ENCODE measurements at regions not wholly inside any gene's neighbourhood (a gene's known extent, or its start where the extent isn't known, plus 50 kb on each side); places are given as distances from the start of the nearest gene placed in this dataset.

- Histone ChIP-seq H3K4me3 (ENCODE audit: low read length) (no peak overlapping the region), H3K9me3 (replicated peaks; ENCODE audit: low read length) (no peaks in the 10 kb centered on the region), H3K9ac (ENCODE audit: low read depth, low read length) (no peak overlapping the region), H3K4me2 (ENCODE audit: low read length) (no peak overlapping the region), H3K27me3 (ENCODE audit: control insufficient read depth, insufficient read depth, low read length) (no peaks in the 10 kb centered on the region), H3K36me3 (ENCODE audit: insufficient read depth, low read length) (no peaks in the 10 kb centered on the region), H3K4me1 (ENCODE audit: control insufficient read depth, insufficient read depth, low read length) (peaks cover 12% of the 10 kb centered on the region)
Measured at GRCh38 chr21:41110161-41110560, 57.8 kb upstream of the BACE2 start.

GRCh38 chr21:41110664-41111063, 57.3 kb upstream of the BACE2 start:
- H3K36me3 ChIP-seq (ENCODE audit: insufficient read depth, low read length), result no peaks in the 10 kb centered on the region
- H3K9me3 ChIP-seq (replicated peaks; ENCODE audit: low read length), result no peaks in the 10 kb centered on the region
- H3K4me3 ChIP-seq (ENCODE audit: low read length), result no peak overlapping the region
- no peak overlapping the region for H3K9ac ChIP-seq (ENCODE audit: low read depth, low read length)
- H3K4me1 ChIP-seq (ENCODE audit: control insufficient read depth, insufficient read depth, low read length), result peaks cover 12% of the 10 kb centered on the region
- no peaks in the 10 kb centered on the region for H3K27me3 ChIP-seq (ENCODE audit: control insufficient read depth, insufficient read depth, low read length)
- H3K4me2 ChIP-seq (ENCODE audit: low read length), result no peak overlapping the region

- Histone ChIP-seq H3K27me3 (ENCODE audit: control insufficient read depth, insufficient read depth, low read length) (no peaks in the 10 kb centered on the region), H3K9me3 (replicated peaks; ENCODE audit: low read length) (no peaks in the 10 kb centered on the region), H3K36me3 (ENCODE audit: insufficient read depth, low read length) (no peaks in the 10 kb centered on the region), H3K9ac (ENCODE audit: low read depth, low read length) (no peak overlapping the region), H3K4me3 (ENCODE audit: low read length) (no peak overlapping the region), H3K4me2 (ENCODE audit: low read length) (no peak overlapping the region), H3K4me1 (ENCODE audit: control insufficient read depth, insufficient read depth, low read length) (peaks cover 12% of the 10 kb centered on the region)
Measured at GRCh38 chr21:41111681-41112080, 56.3 kb upstream of the BACE2 start.

GRCh38 chr21:41112740-41113692, 54.9 kb upstream of the BACE2 start:
- peak overlapping the region; percentile 59 for H3K4me3 ChIP-seq (ENCODE audit: low read length)
- no peaks in the 10 kb centered on the region for H3K36me3 ChIP-seq (ENCODE audit: insufficient read depth, low read length)
- H3K9ac ChIP-seq (ENCODE audit: low read depth, low read length), result peak overlapping the region; percentile 44
- H3K4me2 ChIP-seq (ENCODE audit: low read length), result peak overlapping the region; percentile 75
- H3K4me1 ChIP-seq (ENCODE audit: control insufficient read depth, insufficient read depth, low read length), result peaks cover 12% of the 10 kb centered on the region
- no peaks in the 10 kb centered on the region for H3K9me3 ChIP-seq (replicated peaks; ENCODE audit: low read length)
- H3K27me3 ChIP-seq (ENCODE audit: control insufficient read depth, insufficient read depth, low read length), result no peaks in the 10 kb centered on the region

GRCh38 chr21:41115851-41116250, 52.1 kb upstream of the BACE2 start:
- Histone ChIP-seq H3K36me3 (ENCODE audit: insufficient read depth, low read length) (no peaks in the 10 kb centered on the region), H3K4me1 (ENCODE audit: control insufficient read depth, insufficient read depth, low read length) (peaks cover 12% of the 10 kb centered on the region), H3K9me3 (replicated peaks; ENCODE audit: low read length) (no peaks in the 10 kb centered on the region), H3K9ac (ENCODE audit: low read depth, low read length) (no peak overlapping the region), H3K27me3 (ENCODE audit: control insufficient read depth, insufficient read depth, low read length) (no peaks in the 10 kb centered on the region), H3K4me2 (ENCODE audit: low read length) (no peak overlapping the region), H3K4me3 (ENCODE audit: low read length) (no peak overlapping the region)

Data from skeletal muscle satellite cell (primary cell).